Kidney (tissue), 10 donors: ENCODE measurements at regions not wholly inside any gene's neighbourhood (a gene's known extent, or its start where the extent isn't known, plus 50 kb on each side); places are given as distances from the start of the nearest gene placed in this dataset.
"Not testable (repeated sequence)": the region's sequence is repeated elsewhere in the genome, so short reads cannot be mapped to it uniquely, and the experiment has no call there.

Experiments
- DNase-seq, 5 donors: peaks; one replicate each; pipeline ENCODE4 v3.0.0-alpha.2; 2013 to 2020
- FAIRE-seq: peaks from 2 replicates; lab custom pipeline; 2012; peaks lifted over from hg19 to GRCh38; lab: Jason Lieb, UNC
- H3K27ac ChIP-seq, 2 donors: one replicate each; pipeline ENCODE4 v1.7.0; 2013; ENCODE audit warnings: low read depth in 2 of 2, low read length in 2 of 2, inconsistent platforms in 1 of 2
- H3K27me3 ChIP-seq: one replicate; pipeline ENCODE4 v1.7.1; 2013; ENCODE audit warnings: low read length, inconsistent platforms; ENCODE audit not compliant: control insufficient read depth, insufficient read depth
- H3K36me3 ChIP-seq, 3 donors: one replicate each; pipeline versions ENCODE4 v1.7.0 to v1.7.1; 2013; ENCODE audit warnings: low read length in 3 of 3, control low read depth in 1 of 3, inconsistent platforms in 1 of 3; ENCODE audit not compliant: insufficient read depth in 3 of 3, control insufficient read depth in 2 of 3
- H3K4me1 ChIP-seq, 3 donors: one replicate each; pipeline versions ENCODE4 v1.7.0 to v1.7.1; 2013; ENCODE audit warnings: low read length in 3 of 3, inconsistent platforms in 1 of 3, low read depth in 1 of 3; ENCODE audit not compliant: control insufficient read depth in 2 of 3, insufficient read depth in 2 of 3
- H3K4me3 ChIP-seq, 3 donors: one replicate each; pipeline versions ENCODE4 v1.7.0 to v1.8.1; 2013; ENCODE audit warnings: low read length in 3 of 3, control low read depth in 1 of 3, inconsistent platforms in 1 of 3
- H3K9ac ChIP-seq, 3 donors: one replicate each; pipeline versions ENCODE4 v1.7.0 to v1.7.1; 2013; ENCODE audit warnings: low read length in 3 of 3, control low read depth in 1 of 3, inconsistent platforms in 1 of 3
- H3K9me3 ChIP-seq, 3 donors: one replicate each; pipeline versions ENCODE4 v1.7.0 to v1.7.1; 2013; ENCODE audit warnings: low read length in 3 of 3, control low read depth in 1 of 3, inconsistent platforms in 1 of 3; ENCODE audit not compliant: control insufficient read depth in 2 of 3, insufficient read depth in 1 of 3
- intact Hi-C: fragments of 100-400 bp; cut with DNase I; formaldehyde crosslinking; loops from one replicate; pipeline ENCODE4 v1.11.1; 2022
- donor health status: control.
- donor health status: control.
- donor health status: DM: yes; HTN: yes; CAD: no.
- donor health status: Normal renal cell carcinoma (clear cell type).

DNA sequence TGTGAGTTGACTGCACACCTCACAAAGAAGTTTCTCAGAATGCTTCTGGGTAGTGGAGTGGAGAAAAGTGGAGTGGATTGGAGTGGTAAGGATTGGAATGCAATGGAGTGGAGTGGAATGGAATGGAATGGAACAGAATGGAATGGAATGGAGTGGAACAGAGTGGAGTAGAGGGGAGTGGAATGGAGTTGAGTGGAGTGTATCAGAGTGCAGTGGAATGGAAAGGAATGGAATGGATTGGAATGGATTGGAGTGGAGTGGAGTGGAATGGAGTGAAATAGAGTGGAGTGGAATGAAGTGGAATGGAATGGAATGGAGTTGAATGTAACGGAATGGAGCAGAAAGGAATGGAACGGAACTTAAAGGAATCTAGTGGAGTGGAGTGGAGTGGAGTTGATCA, 5194.2 kb upstream of the TPTE start:
- not testable (repeated sequence) for DNase-seq

DNA sequence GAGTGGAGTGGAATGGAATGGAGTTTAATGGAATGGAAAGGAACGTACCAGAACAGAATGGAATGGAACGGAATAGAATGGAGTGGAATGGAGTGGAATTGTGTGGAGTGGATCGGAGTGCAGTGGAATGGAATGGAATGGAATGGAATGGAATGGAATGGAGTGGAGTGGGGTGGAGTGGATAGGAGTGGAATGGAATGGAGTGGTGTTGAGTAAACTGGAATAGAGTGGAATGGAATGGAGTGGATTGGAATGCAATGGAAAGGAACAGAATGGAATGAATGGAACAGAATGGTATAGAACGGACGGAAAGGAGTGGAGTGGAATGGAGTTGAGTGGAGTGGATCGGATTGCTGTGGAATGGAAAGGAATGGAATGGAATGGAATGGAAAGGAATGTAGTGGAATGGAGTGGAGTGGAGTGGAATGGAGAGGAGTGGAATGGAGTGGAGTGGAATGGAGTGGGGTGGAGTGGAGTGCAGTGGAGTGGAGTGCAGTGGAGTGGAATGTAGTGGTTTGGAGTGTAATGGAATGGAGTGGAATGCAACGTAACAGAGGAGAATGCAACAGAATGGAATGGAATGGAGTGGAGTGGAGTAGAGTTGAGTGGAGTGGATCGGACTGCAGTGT, 5192.0 kb upstream of the TPTE start:
- intact Hi-C loops, H3K9ac ChIP-seq, FAIRE-seq: not testable (repeated sequence)

More for the DNA sequence above, 5194.2 kb upstream of the TPTE start:
- intact Hi-C loops, H3K36me3 ChIP-seq, H3K9me3 ChIP-seq, H3K4me3 ChIP-seq, H3K27me3 ChIP-seq, FAIRE-seq, H3K27ac ChIP-seq, H3K4me1 ChIP-seq, H3K9ac ChIP-seq: not testable (repeated sequence)

DNA sequence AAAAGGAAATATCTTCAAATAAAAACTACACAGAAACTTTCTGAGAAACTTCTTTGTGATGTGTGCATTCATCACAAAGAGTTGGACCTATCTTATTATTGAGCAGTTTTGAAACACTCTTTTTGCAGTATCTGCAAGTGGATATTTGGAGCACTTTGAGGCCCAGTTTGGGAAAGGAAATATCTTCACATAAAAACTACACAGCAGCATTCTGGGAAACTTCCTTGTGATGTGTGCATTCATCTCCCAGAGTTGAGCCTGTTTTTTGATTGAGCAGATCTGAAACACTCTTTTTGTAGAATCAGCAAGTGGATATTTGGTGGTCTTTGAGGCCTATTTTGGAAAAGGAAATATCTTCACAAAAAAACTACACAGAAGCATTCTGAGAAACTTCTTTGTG, 5163.5 kb upstream of the TPTE start:
- intact Hi-C loops, H3K9ac ChIP-seq, H3K27me3 ChIP-seq, H3K9me3 ChIP-seq, H3K4me1 ChIP-seq, H3K4me3 ChIP-seq, H3K36me3 ChIP-seq, H3K27ac ChIP-seq, FAIRE-seq: not testable (repeated sequence)
- DNase-seq: peak in 1 of 5 donors; percentile 1

More for the DNA sequence above, 5192.0 kb upstream of the TPTE start:
- not testable (repeated sequence) for H3K36me3 ChIP-seq, H3K4me3 ChIP-seq, H3K4me1 ChIP-seq, DNase-seq, H3K9me3 ChIP-seq, H3K27me3 ChIP-seq, H3K27ac ChIP-seq
